ENCODE measurements at regions not wholly inside any gene's neighbourhood (a gene's known extent, or its start where the extent isn't known, plus 50 kb on each side); places are given as distances from the start of the nearest gene placed in this dataset.
A peak's percentile ranks its signal among the peaks of the same experiment; 100 is the strongest.

DNA sequence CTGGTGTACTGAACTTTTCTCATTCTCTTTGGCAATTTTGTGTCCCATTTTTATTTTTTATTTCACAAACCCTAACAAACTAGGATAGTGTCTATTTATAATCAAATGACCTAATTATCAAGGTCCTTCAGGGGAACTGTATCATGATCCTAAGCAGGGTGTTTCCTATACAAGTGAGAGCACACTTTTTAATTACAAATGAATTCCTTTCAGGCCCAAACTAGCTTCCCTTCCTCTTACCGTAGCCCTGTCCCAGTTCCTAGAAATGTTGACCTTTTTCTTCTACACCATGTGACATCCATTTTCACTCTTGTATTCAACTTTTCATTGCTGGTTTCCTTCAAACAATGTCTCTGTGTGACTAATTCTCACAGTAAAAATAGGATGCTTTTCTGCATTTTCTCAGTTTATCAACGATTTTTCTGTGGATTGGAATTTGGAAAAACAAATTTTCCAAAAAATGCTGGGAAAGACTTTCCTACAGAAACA lies 411.4 kb downstream of the CCDC91 start:
- DNase-seq = no peak

DNA sequence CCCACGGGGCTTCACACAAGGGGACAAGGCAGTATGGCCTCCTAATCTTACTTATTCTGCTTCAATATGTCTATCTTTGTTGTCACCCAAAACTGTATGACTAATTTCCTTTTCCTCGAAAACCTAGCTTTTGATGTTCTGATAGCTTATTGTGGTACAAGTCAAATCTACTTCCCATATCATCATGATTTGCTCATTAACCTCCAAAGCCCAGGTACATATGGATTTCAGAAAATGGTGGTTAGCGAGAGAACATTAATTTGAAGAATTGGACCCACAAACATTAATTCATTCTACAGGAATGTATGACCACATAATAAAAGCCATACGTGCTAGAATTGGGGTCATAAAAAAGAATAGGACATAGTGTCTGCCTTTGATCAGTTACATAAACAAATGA lies 412.5 kb downstream of the CCDC91 start:
- DNase-seq = no peak

DNA sequence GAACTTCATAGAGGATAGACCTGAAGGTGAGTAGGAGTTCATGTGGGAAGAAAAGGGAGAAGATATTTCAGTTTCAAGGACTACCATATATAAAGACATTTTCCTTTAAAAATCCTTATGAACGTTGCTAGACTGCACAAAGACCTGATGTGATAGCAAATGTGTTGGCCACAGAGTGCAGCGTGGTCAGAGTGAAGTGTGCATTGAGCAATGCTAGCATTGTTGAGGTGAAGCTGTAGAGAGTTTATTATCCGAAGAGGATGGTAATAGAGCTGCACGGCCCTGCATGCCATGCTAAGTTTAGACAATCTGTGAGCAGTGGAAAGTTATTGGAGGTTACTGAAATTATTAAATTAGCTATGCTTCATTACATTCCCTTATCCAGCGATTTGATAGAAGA lies 413.0 kb downstream of the CCDC91 start:
- DNase-seq = peak; percentile 7

DNA sequence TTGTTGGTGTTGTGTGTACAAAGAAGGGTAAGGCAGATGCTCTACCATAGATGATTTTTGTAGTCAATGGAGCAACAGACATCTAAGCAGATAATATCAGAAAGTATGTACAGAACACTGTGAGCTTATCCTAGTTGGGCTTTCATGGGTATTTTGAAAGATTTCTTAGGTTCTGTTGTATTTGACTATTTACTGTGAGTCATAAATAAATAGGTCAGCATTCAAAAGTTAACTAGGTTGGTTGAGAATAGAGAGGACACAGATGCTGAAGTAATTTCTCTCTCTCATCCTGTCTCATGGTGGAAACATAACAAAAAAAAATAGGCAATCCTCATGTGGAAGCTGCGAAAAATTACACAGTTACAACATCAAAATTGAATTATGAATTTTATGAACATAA lies 413.5 kb downstream of the CCDC91 start:
- DNase-seq = no peak

DNA sequence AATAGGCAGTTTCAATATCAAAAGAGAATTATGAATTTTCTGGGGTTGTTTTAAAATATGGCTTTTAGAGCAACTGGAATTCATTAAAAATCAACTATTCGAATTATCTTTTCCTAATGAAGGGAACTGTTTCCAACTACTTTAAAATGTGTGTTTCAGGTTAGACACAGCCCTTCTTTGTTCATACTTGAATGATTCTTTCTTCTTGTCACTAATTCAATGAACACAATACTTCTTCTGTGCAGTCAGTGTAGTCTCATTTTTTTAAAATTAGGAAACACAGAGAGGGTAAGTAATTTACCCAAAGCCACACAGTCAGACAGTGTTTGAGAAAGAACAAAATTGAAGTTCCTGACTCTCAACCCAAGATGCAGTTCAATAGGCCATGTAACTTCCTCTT lies 414.0 kb downstream of the CCDC91 start:
- DNase-seq = no peak

DNA sequence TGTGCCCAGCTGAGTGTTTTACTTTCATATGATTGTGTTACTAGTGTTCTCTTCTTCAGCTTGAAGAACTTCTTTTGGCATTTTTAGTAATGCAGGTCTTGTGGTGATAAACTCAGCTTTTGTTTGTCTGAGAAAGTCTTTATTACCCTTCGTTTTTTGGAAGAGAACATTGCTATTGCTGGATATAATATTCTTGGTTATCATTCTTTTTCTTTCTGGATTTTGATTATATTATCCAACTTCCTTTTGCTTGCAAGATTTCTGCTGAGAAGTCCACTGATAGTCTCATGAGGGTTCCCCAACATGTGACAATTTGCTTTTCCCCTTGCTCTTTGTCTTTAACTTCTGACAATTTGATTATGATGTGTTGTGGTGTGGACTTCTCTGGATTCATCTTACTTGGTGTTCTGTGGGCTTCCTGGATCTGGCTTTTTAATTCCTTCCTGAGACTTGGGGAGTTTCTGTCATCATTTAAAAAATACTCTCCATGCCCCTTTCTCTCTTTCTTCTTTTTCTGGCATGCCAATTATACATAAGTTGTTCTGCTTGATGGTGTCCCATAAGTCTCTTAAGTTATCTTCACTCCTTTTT lies 416.8 kb downstream of the CCDC91 start:
- DNase-seq = no peak

DNA sequence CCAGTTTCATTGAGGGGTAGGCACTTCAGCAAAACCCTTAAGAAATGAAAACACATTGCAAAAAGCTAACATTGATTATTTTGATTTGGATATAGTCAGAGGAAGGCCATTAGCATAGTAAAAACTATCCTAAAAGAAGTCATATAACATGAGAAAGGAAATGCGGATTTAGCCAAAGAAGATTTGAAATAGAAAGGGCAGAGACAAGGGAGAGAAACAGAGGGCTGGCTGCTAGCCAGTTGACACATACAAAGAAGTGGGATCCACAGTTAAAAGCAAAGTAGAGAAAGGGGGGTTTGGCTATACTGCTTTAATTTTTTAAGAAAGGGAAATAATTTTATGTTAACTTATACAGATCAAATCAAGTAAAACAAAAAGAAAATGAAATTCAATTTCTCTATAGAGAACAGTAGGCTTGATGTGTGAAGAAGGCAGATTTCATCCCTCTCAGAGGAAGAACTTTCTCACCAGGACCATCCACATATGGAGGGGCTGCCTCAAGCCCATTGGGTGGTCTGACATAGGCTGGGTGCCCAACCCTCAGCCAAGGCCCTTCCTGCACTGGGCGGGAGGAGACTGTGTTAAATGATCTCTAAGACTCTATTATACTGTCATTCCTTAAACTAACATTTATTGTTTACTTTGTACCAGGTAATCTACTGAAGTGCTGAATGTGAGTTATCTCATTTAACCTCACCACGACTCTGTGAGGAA lies 420.3 kb downstream of the CCDC91 start:
- DNase-seq = no peak

DNA sequence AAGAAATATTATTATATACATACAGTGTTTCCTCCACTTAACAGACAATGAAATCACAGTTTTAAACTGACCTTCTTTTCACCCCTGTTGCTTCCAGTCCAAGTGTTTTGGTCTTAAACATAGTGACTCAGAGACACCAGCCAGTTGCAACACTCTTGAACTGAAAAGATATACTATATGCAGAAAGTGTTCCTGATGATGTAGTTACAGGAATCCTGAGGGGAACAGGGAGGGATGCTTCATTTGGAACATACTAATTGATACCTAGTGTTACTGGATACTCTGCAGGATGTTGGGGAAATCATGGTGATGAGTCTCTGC lies 420.8 kb downstream of the CCDC91 start:
- no peak for DNase-seq

DNA sequence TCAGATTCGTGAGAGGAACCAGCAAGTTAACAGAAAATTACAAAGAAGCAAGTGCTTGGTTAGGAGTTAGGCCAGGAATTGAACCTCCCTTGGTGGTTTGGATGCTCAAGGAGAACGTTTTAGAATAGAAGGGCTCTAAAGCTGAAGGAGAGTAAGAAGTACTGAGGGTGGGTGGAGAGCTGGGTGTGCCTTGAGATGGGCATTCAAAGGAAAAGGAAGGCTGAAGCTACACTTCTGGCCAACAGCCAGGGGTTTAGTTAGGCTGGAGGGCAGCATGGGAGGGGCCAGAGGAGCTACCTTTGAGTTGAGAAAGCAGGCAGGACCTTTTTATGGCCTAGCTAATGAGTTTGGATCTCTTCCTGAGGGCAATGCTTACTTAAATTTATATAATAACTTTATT lies 421.2 kb downstream of the CCDC91 start:
- DNase-seq = no peak

DNA sequence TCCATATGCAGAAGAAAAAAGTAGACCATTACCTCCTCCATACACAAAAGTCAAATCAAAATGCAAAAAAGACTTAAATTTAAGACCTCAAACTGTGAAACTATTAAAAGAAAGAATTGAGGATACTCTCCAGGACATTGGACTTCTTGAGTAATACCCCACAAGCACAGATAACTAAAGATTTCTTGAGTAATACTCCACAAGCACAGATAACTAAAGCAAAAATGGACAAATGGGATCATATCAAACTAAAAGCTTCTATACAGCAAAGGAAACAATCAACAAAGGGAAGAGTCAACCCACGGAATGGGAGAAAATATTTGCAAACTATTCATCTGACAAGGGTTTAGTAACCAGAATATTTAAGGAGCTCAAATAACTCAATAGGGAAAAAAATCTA lies 427.9 kb downstream of the CCDC91 start:
- DNase-seq = no peak

DNA sequence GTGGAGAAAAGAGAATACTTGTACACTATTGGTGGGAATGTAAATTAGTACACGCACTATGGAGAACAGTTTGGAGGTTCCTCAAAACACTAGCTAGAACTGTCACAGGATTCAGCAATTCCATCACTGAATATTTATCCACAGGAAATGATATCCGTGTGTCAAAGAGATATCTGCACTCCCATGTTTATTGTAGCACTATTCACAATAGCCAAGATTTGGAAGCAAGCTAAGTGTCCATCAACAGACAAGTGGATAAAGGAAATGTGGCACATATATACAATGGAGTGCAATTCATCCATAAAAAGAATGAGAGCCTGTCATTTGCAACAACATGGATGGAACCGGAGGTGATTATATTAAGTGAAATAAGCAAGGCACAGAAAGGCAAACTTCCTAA lies 428.5 kb downstream of the CCDC91 start:
- no peak for DNase-seq

DNA sequence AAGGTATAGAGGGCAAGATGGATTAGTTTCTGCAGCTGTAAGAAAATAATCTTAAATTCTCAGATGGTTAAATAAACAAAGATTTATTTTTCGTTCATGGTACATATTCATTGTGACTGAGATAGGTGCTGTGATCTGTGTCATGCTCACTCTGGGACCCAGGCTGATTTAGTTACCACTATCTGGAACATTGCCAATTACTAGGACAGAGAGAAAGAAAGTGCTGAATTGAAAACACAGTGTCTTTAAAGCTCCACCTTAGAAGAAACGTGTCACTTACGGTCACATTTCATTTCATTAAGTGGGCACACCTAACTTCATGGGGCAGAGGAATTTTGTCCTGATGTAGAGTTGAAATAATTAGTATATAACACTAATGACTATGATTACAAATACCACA lies 430.0 kb downstream of the CCDC91 start:
- DNase-seq = no peak

DNA sequence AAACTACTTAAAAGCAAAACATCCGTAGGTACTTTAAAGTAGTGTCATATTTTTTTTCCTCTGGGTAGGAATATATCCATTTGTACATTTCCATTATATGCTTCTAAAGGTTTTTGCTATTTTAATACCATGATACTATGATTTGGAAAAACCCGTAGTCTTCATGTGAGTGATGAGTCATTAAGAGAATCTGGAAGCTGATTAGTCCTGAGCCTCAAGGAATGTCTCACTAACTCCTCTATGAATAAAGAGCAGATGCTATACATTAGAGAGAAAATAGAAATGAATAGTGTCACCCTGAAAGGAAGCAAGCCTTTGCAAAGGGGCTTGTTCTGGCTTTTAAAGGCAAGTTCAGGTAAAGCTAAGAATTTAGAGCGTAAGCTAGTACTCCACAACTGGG lies 432.1 kb downstream of the CCDC91 start:
- no peak for DNase-seq

DNA sequence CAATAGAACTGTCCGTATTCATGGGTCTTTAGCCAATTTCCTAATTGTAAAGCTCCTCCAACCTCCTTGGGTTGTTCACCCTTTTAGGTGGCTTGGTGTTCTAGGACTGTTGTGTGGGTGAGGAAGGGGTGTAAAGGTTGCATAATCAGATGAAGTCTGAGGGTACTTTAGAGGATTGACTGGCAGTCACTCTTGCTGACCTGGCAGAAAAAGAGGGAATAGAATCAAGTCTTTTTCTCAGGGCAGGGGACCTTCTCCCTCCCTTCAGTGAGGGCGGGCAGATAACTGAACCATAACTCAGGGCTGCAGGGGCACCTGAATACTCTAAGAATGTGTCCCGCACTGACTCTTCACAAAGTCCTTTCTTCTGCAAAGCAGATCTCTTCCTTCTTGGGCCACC lies 436.2 kb downstream of the CCDC91 start:
- no peak for DNase-seq

DNA sequence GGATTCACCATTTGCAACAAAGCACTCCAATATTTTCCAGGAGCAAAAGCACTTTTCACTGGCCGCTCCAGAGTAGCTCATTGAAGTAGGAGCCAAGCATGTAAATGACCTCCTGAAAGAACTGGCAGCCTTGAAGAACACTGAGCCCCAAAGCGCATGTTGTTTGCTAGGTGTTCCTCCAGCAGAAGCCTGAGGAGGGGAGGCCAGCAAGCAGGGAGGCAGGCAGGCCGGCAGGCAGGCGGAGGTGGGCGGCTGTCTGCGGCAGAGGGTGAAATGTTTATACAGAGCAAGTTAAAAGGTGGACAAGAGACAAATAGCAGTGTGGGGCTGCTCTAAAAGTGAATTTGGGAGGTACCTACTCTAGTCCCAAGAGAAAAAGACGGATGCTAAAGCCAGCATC lies 439.4 kb downstream of the CCDC91 start:
- no peak for DNase-seq

DNA sequence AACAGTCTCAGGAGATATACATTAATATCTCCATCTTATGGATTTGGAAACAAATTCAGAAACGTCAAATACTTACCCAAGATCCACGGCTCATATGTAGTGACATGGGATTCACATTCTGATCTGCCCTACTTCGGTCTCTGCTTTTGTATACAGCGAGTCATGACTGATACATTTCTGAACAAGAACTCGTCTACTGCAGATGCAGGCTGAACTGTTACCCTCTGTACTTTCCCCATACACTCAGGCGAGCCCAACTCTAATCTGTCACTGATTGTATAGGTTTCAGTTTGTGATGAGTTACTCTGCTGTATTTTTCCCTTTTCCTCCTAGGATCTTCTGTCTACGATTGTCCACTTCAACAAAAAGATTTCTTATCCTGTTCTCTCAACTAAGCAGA lies 441.6 kb downstream of the CCDC91 start:
- no peak for DNase-seq

DNA sequence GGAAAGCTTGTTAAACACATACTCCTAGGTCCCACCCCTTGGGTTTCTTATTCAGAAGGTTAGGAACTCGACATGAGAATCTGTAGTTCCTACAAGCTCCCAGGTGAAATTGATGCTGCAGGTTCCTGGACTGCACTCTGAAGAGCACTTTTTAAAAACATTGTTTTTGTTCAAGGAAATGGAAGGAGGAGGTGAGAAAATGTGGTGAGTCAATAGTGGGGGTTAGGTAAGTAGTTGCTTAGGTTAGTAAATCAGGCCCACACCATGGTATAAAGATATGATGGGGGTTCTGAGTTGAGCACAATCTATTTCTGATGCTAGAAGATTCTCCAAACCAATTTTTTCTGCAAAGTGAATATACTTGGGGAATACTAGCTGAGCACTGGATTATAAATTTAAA lies 450.3 kb downstream of the CCDC91 start:
- no peak for DNase-seq

DNA sequence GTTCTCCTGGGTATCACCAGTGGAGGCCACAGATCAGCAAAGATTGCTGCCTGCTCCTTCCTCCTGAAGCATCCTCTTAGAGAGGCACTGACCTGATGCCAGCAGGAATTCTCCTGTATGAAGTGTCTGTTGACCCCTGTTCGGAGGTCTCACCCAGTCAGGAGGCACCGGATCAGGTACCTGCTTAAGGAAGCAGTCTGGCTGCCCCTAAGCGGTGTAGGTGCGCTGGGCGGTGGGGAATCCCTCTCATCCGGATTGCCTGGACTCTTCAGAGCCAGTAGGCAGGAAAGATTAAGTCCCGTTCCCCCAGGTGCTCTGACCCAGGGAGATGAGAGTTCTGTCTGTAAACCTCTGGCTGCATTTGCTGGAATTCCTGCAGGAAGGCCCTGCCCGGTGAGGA lies 455.2 kb downstream of the CCDC91 start:
- no peak for DNase-seq

DNA sequence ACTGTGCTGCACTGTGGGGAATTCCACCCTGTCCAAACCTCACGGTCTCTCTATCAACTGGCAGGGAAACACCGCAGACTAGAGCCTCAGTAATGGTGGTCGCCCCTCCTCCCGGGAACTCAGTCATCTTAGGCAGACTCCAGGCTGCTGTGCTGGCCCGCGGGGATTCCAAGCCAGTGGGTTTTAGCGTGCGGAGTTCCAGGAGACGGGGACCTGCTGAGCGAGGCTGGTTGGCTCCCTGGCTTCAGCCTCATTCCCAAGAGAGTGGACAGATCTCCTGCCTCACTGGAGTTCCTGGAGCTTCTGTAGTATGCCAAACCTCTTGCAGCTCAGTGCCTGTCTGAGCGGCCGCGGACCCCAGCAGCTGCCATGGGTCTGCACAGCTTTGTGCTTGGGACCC lies 455.6 kb downstream of the CCDC91 start:
- DNase-seq = no peak

DNA sequence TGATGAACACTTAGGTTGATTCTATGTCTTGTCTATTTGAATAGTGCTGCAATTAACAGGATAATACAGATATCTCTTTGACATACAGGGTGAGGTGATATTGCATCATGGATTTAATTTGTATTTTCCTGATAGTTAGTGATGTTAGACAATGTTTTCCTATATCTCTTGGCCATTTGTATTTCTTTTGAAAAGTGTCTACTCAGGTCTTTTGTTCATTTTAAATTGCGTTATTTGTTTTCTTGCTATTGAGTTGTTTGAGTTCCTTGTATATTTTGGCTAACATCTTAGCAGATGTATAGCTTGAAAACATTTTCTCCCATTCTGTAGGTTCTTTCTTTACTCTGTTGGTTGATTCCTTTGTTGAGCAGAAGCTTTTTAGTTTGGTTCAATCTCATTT lies 460.6 kb downstream of the CCDC91 start:
- no peak for DNase-seq

DNA sequence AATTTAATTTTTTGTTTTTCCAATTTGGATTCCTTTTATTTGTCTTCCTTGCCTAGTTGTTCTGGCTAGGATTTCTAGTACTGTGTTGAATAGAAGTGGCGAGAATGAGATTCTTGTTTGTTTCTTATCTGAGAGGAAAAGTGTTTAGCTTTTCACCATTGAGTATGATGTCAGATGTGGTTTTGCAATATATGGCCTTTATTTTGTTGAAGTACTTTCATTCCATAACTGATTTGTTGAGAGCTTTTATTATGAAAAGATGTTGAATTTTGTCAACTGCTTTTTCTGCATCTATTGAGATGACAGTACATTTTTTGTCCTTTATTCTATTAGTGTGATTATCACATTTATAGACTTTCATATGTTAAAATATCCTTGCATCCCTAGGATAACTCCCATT lies 462.0 kb downstream of the CCDC91 start:
- DNase-seq = no peak

DNA sequence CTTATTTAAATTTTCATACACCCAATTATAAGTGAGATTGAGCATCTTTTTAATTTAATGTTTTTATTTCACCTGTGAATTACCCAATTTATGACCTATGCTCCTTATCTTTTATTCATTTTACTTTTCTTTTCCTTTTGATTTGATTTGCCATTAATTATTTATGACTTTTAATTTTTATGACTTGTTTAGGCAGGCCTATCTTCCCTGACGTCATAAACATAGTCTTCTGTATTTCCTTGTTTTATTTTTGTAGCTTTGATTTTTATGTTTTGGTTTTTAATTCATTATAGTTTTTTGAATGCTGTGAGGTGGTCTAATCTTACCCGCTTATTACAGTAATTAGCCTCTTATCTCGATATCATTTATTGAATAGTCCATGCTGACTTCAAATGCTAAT lies 467.1 kb upstream of the FAR2 start:
- DNase-seq = no peak

DNA sequence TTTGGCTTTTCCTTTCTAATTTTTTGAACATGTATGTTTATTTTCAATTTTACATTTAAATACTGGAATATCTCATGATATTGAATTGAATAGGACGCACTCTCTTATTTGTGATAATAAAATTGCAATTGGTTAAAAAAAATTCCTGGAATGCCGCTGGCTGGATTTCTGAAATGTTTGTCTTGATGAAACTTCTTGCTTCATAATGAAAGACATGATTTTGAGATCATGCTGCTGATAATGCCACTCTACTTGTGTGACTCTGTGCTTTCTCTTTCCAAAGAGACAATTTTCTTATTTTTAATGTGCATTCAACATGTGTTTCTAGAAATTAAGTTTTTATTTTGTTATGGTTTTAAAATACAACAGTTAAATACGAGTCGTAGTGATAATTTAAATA lies 465.7 kb upstream of the FAR2 start:
- DNase-seq = no peak

DNA sequence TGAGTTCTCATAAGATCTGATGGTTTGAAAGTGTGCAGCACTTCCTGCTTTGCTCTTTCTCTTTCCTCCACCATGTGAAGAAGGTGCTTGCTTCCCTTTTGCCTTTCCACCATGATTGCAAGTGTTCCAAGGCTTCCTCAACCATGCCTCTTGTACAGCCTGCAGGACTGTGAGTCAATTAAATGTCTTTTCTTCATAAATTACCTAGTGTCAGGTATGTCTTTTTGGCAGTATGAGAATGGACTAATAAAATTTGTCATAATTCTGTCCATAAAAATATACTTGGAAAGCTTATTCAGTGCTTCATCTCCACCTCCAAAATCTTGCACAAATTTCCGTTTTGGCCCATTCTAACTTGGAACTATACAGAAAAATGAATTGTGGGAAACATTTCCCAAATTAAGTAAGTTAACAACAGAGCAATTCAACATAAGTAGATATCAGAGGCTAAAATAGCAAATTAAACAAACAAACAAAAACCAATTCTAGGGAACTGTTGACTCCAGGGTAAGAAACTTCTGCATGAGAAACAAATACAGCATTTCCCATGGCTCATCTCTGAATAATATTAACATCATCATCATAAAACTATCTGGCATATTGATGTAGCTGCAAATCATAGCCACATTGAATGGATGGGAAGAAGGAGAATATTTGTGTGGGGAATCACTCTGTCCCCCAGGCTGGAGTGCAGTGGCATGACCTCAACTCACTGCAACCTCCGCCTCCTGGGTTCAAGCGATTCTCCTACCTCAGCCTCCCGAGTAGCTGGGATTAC lies 459.5 kb upstream of the FAR2 start:
- no peak for DNase-seq
